Neural progenitor cell (in vitro differentiated cells): ENCODE measurements at regions not wholly inside any gene's neighbourhood (a gene's known extent, or its start where the extent isn't known, plus 50 kb on each side); places are given as distances from the start of the nearest gene placed in this dataset.

Experiments used
- DNase-seq: peaks from one replicate; pipeline ENCODE4 v3.0.0-alpha.2; 2016; ENCODE audit warnings: low spot score
- H2AFZ ChIP-seq: fragments of 200-600 bp; sonication (generic); replicated peaks from 2 replicates; pipeline ENCODE4 v1.6.1; 2016; ENCODE audit warnings: antibody characterized with exemption
- H3F3A ChIP-seq: fragments of 200-600 bp; sonication (generic); 2 replicates; pipeline ENCODE4 v1.6.1; 2016; ENCODE audit warnings: antibody characterized with exemption, low read depth
- H3K27ac ChIP-seq: fragments of 200-600 bp; sonication (generic); 2 replicates; pipeline ENCODE4 v1.5.1; 2016; ENCODE audit warnings: mild to moderate bottlenecking
- H3K27me3 ChIP-seq: fragments of 200-600 bp; sonication (generic); 2 replicates; pipeline ENCODE4 v1.6.1; 2016; ENCODE audit warnings: mild to moderate bottlenecking, moderate library complexity
- H3K36me3 ChIP-seq: fragments of 200-600 bp; sonication (generic); 2 replicates; pipeline ENCODE4 v1.5.1; 2016
- H3K4me1 ChIP-seq: fragments of 200-600 bp; sonication (generic); 2 replicates; pipeline ENCODE4 v1.6.1; 2016; ENCODE audit warnings: mixed run types
- H3K4me2 ChIP-seq: fragments of 200-600 bp; sonication (generic); 2 replicates; pipeline ENCODE4 v1.6.1; 2016
- H3K4me3 ChIP-seq: fragments of 200-600 bp; sonication (generic); 2 replicates; pipeline ENCODE4 v1.5.1; 2016
- H3K79me2 ChIP-seq: fragments of 200-600 bp; sonication (generic); 2 replicates; pipeline ENCODE4 v1.6.1; 2016; ENCODE audit warnings: low read depth
- H3K9ac ChIP-seq: fragments of 200-600 bp; sonication (generic); 2 replicates; pipeline ENCODE4 v1.6.1; 2016
- H3K9me3 ChIP-seq: fragments of 200-600 bp; sonication (generic); 2 replicates; pipeline ENCODE4 v1.5.1; 2016; ENCODE audit warnings: low read depth
- H4K20me1 ChIP-seq: fragments of 200-600 bp; sonication (generic); 2 replicates; pipeline ENCODE4 v1.6.1; 2016; ENCODE audit warnings: low read depth
- H3K27ac Mint-ChIP-seq: 3 replicates; pipeline ENCODE4 v1.8.0; 2021; ENCODE audit warnings: mixed read lengths
- H3K27me3 Mint-ChIP-seq: 2 replicates; pipeline ENCODE4 v1.8.0; 2022; ENCODE audit warnings: low read depth, mild to moderate bottlenecking, inconsistent platforms, moderate library complexity, mixed read lengths; ENCODE audit not compliant: insufficient read depth
- H3K36me3 Mint-ChIP-seq: 3 replicates; pipeline ENCODE4 v1.8.0; 2021; ENCODE audit warnings: mixed read lengths
- H3K4me1 Mint-ChIP-seq: 3 replicates; pipeline ENCODE4 v1.8.0; 2021; ENCODE audit warnings: mixed read lengths
- H3K4me3 Mint-ChIP-seq: 3 replicates; pipeline ENCODE4 v1.8.0; 2021; ENCODE audit warnings: mild to moderate bottlenecking, moderate library complexity, mixed read lengths
- H3K9me3 Mint-ChIP-seq: 3 replicates; pipeline ENCODE4 v1.8.0; 2020; ENCODE audit warnings: mixed read lengths
- CTCF ChIP-seq: fragments of 200-600 bp; sonication (generic); IDR thresholded peaks from 2 replicates; pipeline ENCODE4 v1.5.1; 2017; ENCODE audit warnings: antibody characterized with exemption, mild to moderate bottlenecking
- EZH2 ChIP-seq: fragments of 200-600 bp; sonication (generic); IDR thresholded peaks from 2 replicates; pipeline ENCODE4 v1.6.1; 2017; ENCODE audit warnings: antibody characterized with exemption, mild to moderate bottlenecking, moderate library complexity
- EZH2phosphoT487 ChIP-seq: fragments of 200-600 bp; sonication (generic); IDR thresholded peaks from 2 replicates; pipeline ENCODE4 v1.6.1; 2017; ENCODE audit warnings: antibody characterized with exemption

- peaks cover 21% of the 10 kb centered on the region for H3K9me3 Mint-ChIP-seq
- Histone ChIP-seq H3F3A (peaks cover 38% of the 10 kb centered on the region), H3K27ac (no peak overlapping the region), H2AFZ (no peak overlapping the region), H3K27me3 (peaks cover 19% of the 10 kb centered on the region), H3K4me2 (peak overlapping the region; percentile 13), H3K4me1 (peaks cover 49% of the 10 kb centered on the region), H3K9ac (no peak overlapping the region), H3K79me2 (no peaks in the 10 kb centered on the region), H3K4me3 (no peak overlapping the region), H3K9me3 (no peaks in the 10 kb centered on the region), H4K20me1 (no peaks in the 10 kb centered on the region), H3K36me3 (no peaks in the 10 kb centered on the region)
- no peak for DNase-seq
- peaks cover 59% of the 10 kb centered on the region for H3K4me1 Mint-ChIP-seq
- H3K36me3 Mint-ChIP-seq, result peaks cover 33% of the 10 kb centered on the region
- peak overlapping the region; percentile 57 for H3K27ac Mint-ChIP-seq
- H3K4me3 Mint-ChIP-seq, result peak overlapping the region; percentile 57
- H3K27me3 Mint-ChIP-seq, result peaks cover 9% of the 10 kb centered on the region
- TF ChIP-seq EZH2phosphoT487 (no peak), EZH2 (no peak), CTCF (no peak)
Measured at GRCh38 chr13:99898421-99898820, 73.1 kb downstream of the ZIC5 start.

GRCh38 chr13:99897076-99897440 lies 74.5 kb downstream of the ZIC5 start:
- H3K79me2 ChIP-seq, result no peaks in the 10 kb centered on the region
- peak overlapping the region; percentile 25 for H3K27ac Mint-ChIP-seq

GRCh38 chr13:99896369-99897075 lies 75.0 kb downstream of the ZIC5 start:
- Mint-ChIP-seq H3K4me1 (peaks cover 57% of the 10 kb centered on the region), H3K4me3 (no peak overlapping the region), H3K9me3 (peaks cover 21% of the 10 kb centered on the region), H3K27ac (peak overlapping the region; percentile 25), H3K27me3 (peaks cover 13% of the 10 kb centered on the region), H3K36me3 (peaks cover 39% of the 10 kb centered on the region)
- Histone ChIP-seq H3K4me2 (no peak overlapping the region), H2AFZ (no peak overlapping the region), H3K79me2 (no peaks in the 10 kb centered on the region), H3K36me3 (no peaks in the 10 kb centered on the region), H3K9me3 (no peaks in the 10 kb centered on the region), H3F3A (peaks cover 52% of the 10 kb centered on the region), H3K27ac (no peak overlapping the region), H3K4me1 (peaks cover 56% of the 10 kb centered on the region), H4K20me1 (no peaks in the 10 kb centered on the region), H3K27me3 (peaks cover 19% of the 10 kb centered on the region), H3K9ac (no peak overlapping the region), H3K4me3 (no peak overlapping the region)
- TF ChIP-seq CTCF (no peak), EZH2 (no peak)
- DNase-seq, result no peak

More at GRCh38 chr13:99897076-99897440, 74.5 kb downstream of the ZIC5 start:
- Histone ChIP-seq H3F3A (peaks cover 46% of the 10 kb centered on the region), H3K27ac (no peak overlapping the region), H4K20me1 (no peaks in the 10 kb centered on the region), H3K27me3 (peaks cover 19% of the 10 kb centered on the region), H2AFZ (no peak overlapping the region), H3K4me3 (no peak overlapping the region), H3K4me2 (no peak overlapping the region), H3K9me3 (no peaks in the 10 kb centered on the region), H3K4me1 (peaks cover 50% of the 10 kb centered on the region), H3K36me3 (no peaks in the 10 kb centered on the region), H3K9ac (no peak overlapping the region)
- Mint-ChIP-seq H3K9me3 (peaks cover 21% of the 10 kb centered on the region), H3K4me1 (peaks cover 56% of the 10 kb centered on the region), H3K36me3 (peaks cover 36% of the 10 kb centered on the region), H3K27me3 (peaks cover 13% of the 10 kb centered on the region), H3K4me3 (no peak overlapping the region)
- TF ChIP-seq CTCF (no peak), EZH2 (no peak), EZH2phosphoT487 (no peak)
- DNase-seq, result no peak
